Kidney epithelial cell (primary cell): ENCODE measurements at regions not wholly inside any gene's neighbourhood (a gene's known extent, or its start where the extent isn't known, plus 50 kb on each side); places are given as distances from the start of the nearest gene placed in this dataset.

Experiments
- DNase-seq: peaks from one replicate; pipeline ENCODE4 v3.0.0-alpha.2; 2010; ENCODE audit warnings: low read depth
- H3K27me3 ChIP-seq: 2 replicates; pipeline ENCODE4 v1.6.0; 2011; ENCODE audit warnings: low read length; ENCODE audit not compliant: control insufficient read depth, insufficient read depth
- H3K36me3 ChIP-seq: 2 replicates; pipeline ENCODE4 v1.5.1; 2011; ENCODE audit warnings: low read length; ENCODE audit not compliant: control insufficient read depth, insufficient read depth
- H3K4me3 ChIP-seq: 2 replicates; pipeline ENCODE4 v1.5.1; 2011; ENCODE audit warnings: low read depth, mild to moderate bottlenecking, control low read depth, low read length
- CTCF ChIP-seq: IDR thresholded peaks from 2 replicates; pipeline ENCODE4 v1.5.1; 2011; ENCODE audit warnings: mild to moderate bottlenecking, moderate library complexity, low read length, control low read depth, inconsistent platforms; ENCODE audit not compliant: insufficient read depth, poor library complexity, severe bottlenecking

DNA sequence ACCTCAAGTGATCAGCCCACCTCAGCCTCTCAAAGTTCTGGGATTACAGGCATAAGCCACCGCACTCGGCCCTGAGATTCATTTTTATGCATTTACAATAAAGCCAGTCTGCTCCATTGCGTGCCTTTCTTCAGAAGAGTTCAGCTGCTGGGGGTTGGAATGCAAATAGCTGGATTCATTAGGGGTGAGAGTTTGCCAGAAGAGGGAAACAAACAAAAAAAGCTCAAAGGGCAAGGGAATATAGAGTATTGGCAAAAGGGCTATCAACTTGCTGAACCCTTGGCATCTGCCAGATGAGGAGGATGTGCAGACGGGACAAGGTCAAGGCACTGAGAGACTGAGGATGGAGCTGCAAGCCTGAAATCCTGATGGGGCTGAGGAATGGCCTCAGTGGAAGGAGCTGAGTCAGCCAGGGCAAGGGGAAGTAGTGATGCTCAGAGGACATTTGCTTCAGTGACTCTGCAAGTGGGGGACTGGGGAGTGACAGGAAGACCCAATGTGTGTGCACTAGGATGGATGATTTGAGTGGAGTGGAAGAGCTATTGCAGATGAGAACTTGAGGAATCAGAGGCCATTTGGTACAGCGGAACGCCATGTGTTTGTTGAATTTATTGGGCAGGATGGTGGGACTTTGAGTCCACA lies 75.0 kb upstream of the ARMC3 start:
- H3K36me3 ChIP-seq: no peaks in the 10 kb centered on the region
- H3K4me3 ChIP-seq: no peak overlapping the region
- no peaks in the 10 kb centered on the region for H3K27me3 ChIP-seq
- no peak for TF ChIP-seq CTCF
- DNase-seq: no peak

DNA sequence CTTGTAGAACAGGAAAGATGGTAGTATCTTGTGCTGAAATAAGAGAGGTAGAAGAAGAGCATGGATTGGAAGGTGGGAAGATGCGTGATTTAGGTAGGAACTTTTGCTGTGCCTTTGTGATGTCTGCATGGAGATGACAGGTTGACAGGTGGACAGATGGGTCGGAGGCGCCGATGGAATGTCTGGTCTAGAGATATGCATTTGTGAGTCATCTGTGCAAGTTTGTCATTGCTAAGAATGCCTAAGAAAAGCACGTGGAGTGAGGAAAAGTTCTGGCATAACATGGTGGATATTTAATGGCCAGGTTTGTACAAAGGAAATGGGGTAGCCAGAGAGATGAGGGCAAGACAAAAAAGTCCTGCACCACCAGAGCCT lies 76.0 kb upstream of the ARMC3 start:
- H3K4me3 ChIP-seq: no peak overlapping the region
- H3K27me3 ChIP-seq: no peaks in the 10 kb centered on the region
- DNase-seq: no peak
- H3K36me3 ChIP-seq: no peaks in the 10 kb centered on the region
- TF ChIP-seq CTCF: no peak

- no peak for DNase-seq
These were observed 77.3 kb upstream of the ARMC3 start for GRCh38 chr10:22850541-22850940.

GRCh38 chr10:22849077-22849805 lies 78.6 kb upstream of the ARMC3 start:
- DNase-seq: no peak

More at GRCh38 chr10:22850541-22850940, 77.3 kb upstream of the ARMC3 start:
- Histone ChIP-seq H3K4me3 (no peak overlapping the region), H3K27me3 (no peaks in the 10 kb centered on the region), H3K36me3 (no peaks in the 10 kb centered on the region)
- no peak for TF ChIP-seq CTCF

GRCh38 chr10:22848509-22848908 lies 79.3 kb upstream of the ARMC3 start:
- H3K27me3 ChIP-seq: no peaks in the 10 kb centered on the region
- no peak overlapping the region for H3K4me3 ChIP-seq
- TF ChIP-seq CTCF: no peak
- DNase-seq: no peak
- H3K36me3 ChIP-seq: no peaks in the 10 kb centered on the region

More at GRCh38 chr10:22849077-22849805, 78.6 kb upstream of the ARMC3 start:
- TF ChIP-seq CTCF: no peak
- no peak overlapping the region for H3K4me3 ChIP-seq
- no peaks in the 10 kb centered on the region for H3K36me3 ChIP-seq
- H3K27me3 ChIP-seq: no peaks in the 10 kb centered on the region
